Endodermal cell (in vitro differentiated cells): ENCODE measurements at regions not wholly inside any gene's neighbourhood (a gene's known extent, or its start where the extent isn't known, plus 50 kb on each side); places are given as distances from the start of the nearest gene placed in this dataset.

Source experiments
- DNase-seq: peaks from one replicate; pipeline ENCODE4 v3.0.0-alpha.2; 2017
- H3K27ac ChIP-seq: 2 replicates; pipeline ENCODE4 v1.5.1; 2013; ENCODE audit warnings: mild to moderate bottlenecking, low read depth, low read length, moderate library complexity
- H3K27me3 ChIP-seq: 2 replicates; pipeline ENCODE4 v1.6.1; 2013; ENCODE audit warnings: mild to moderate bottlenecking, low read length, moderate library complexity; ENCODE audit not compliant: insufficient read depth, control insufficient read depth, poor library complexity, severe bottlenecking
- H3K36me3 ChIP-seq: 2 replicates; pipeline ENCODE4 v1.7.0; 2013; ENCODE audit warnings: mild to moderate bottlenecking, low read length, moderate library complexity; ENCODE audit not compliant: control insufficient read depth, insufficient read depth
- H3K4me1 ChIP-seq: one replicate; pipeline ENCODE4 v1.7.0; 2013; ENCODE audit warnings: low read length; ENCODE audit not compliant: control insufficient read depth, insufficient read depth
- H3K4me3 ChIP-seq: 2 replicates; pipeline ENCODE4 v1.5.1; 2013; ENCODE audit warnings: mild to moderate bottlenecking, low read length, moderate library complexity
- H3K9ac ChIP-seq: 2 replicates; pipeline ENCODE4 v1.6.1; 2013; ENCODE audit warnings: mild to moderate bottlenecking, low read length, moderate library complexity; ENCODE audit not compliant: poor library complexity, severe bottlenecking; ENCODE audit errors: extremely low read depth
- H3K9me3 ChIP-seq: 2 replicates; pipeline ENCODE4 v1.6.1; 2013; ENCODE audit warnings: mild to moderate bottlenecking, low read length, moderate library complexity; ENCODE audit not compliant: control insufficient read depth
- H3K27ac Mint-ChIP-seq: 2 replicates; pipeline ENCODE4 v1.8.0; 2020; ENCODE audit warnings: mixed read lengths
- H3K27me3 Mint-ChIP-seq: 2 replicates; pipeline ENCODE4 v1.8.0; 2021; ENCODE audit warnings: mild to moderate bottlenecking, mixed read lengths; ENCODE audit not compliant: insufficient read depth
- H3K36me3 Mint-ChIP-seq: 2 replicates; pipeline ENCODE4 v1.8.0; 2020; ENCODE audit warnings: low read depth, mixed read lengths
- H3K4me1 Mint-ChIP-seq: 2 replicates; pipeline ENCODE4 v1.8.0; 2020; ENCODE audit warnings: mixed read lengths
- H3K4me3 Mint-ChIP-seq: 2 replicates; pipeline ENCODE4 v1.8.0; 2020; ENCODE audit warnings: mild to moderate bottlenecking, moderate library complexity, mixed read lengths
- H3K9me3 Mint-ChIP-seq: 2 replicates; pipeline ENCODE4 v1.8.0; 2020; ENCODE audit warnings: mild to moderate bottlenecking, mixed read lengths
- WGBS, 2 experiments: methylation state at CpG; one replicate each; pipeline versions ENCODE4 v1.1.5 to v1.1.7; 2013; ENCODE audit warnings: missing lambda C conversion rate in 2 of 2, mixed read lengths in 1 of 2; ENCODE audit not compliant: insufficient coverage in 1 of 2, insufficient read length in 1 of 2; 5-methylcytosine and 5-hydroxymethylcytosine counted together
- TF ChIP-seq, protein P1 (sequence below): fragments of 200-600 bp; sonication (generic); conservative IDR thresholded peaks from 2 replicates; pipeline ENCODE4 v1.5.0; 2021; ENCODE audit warnings: antibody characterized with exemption, mild to moderate bottlenecking

DNA sequence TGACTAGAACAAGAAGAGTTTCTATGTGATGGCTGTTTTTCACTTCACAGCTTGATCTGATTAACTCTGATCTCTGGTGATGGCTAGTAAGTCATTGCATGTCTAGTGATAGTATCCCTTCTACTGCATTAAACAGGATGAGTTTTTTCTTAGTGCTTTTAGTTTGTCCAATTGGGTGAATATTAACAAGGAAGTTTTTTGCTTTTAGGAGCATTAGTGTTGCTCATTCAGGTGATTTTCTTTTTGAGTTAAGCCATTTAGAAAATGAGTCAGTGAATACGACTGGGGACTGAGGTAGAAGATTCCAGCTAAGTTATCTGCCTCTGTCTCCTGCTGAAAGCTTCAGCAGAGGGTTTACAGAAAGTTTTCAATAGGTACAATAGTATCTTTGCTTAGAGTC is 306.7 kb downstream of the PIK3C3 start:
- Mint-ChIP-seq H3K36me3 (no peaks in the 10 kb centered on the region), H3K4me1 (peaks cover 10% of the 10 kb centered on the region), H3K9me3 (no peaks in the 10 kb centered on the region), H3K27ac (no peak overlapping the region), H3K27me3 (no peaks in the 10 kb centered on the region), H3K4me3 (no peak overlapping the region)
- no peak overlapping the region for H3K9ac ChIP-seq
- peaks cover 3% of the 10 kb centered on the region for H3K4me1 ChIP-seq
- no peak overlapping the region for H3K27ac ChIP-seq
- no peaks in the 10 kb centered on the region for H3K27me3 ChIP-seq
- 91 to 100% methylated on average over 1 of the region's 1 CpG for WGBS, 2 experiments
- no peaks in the 10 kb centered on the region for H3K36me3 ChIP-seq
- H3K4me3 ChIP-seq = no peak overlapping the region
- TF ChIP-seq, protein P1, sequence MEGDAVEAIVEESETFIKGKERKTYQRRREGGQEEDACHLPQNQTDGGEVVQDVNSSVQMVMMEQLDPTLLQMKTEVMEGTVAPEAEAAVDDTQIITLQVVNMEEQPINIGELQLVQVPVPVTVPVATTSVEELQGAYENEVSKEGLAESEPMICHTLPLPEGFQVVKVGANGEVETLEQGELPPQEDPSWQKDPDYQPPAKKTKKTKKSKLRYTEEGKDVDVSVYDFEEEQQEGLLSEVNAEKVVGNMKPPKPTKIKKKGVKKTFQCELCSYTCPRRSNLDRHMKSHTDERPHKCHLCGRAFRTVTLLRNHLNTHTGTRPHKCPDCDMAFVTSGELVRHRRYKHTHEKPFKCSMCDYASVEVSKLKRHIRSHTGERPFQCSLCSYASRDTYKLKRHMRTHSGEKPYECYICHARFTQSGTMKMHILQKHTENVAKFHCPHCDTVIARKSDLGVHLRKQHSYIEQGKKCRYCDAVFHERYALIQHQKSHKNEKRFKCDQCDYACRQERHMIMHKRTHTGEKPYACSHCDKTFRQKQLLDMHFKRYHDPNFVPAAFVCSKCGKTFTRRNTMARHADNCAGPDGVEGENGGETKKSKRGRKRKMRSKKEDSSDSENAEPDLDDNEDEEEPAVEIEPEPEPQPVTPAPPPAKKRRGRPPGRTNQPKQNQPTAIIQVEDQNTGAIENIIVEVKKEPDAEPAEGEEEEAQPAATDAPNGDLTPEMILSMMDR = no peak
- H3K9me3 ChIP-seq = no peaks in the 10 kb centered on the region
- DNase-seq = no peak

DNA sequence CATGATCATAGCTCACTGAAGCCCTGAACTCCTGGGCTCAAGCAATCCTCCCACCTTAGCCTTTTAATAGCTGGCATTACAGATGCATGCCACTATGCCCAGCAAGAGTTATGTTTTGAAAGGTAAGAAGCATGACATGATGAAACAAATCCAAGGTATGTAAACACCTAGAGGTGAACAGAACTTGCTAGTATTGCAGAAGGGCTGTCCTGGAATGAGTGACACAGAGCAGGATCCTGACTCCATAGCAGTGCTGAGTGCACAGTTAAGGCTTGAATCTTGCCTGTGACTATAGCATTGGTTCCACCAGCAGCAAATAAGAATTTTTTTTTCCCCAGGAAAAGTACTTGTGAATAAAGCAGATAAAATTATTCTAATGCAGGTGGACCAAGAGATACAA is 309.5 kb downstream of the PIK3C3 start:
- Mint-ChIP-seq H3K4me3 (no peak overlapping the region), H3K27me3 (no peaks in the 10 kb centered on the region), H3K9me3 (no peaks in the 10 kb centered on the region), H3K4me1 (peaks cover 4% of the 10 kb centered on the region), H3K27ac (no peak overlapping the region), H3K36me3 (no peaks in the 10 kb centered on the region)
- no peaks in the 10 kb centered on the region for H3K27me3 ChIP-seq
- H3K27ac ChIP-seq = no peak overlapping the region
- TF ChIP-seq, protein P1 = no peak
- no peak overlapping the region for H3K9ac ChIP-seq
- H3K4me1 ChIP-seq = no peaks in the 10 kb centered on the region
- H3K9me3 ChIP-seq = no peaks in the 10 kb centered on the region
- no peaks in the 10 kb centered on the region for H3K36me3 ChIP-seq
- no peak for DNase-seq
- no peak overlapping the region for H3K4me3 ChIP-seq

DNA sequence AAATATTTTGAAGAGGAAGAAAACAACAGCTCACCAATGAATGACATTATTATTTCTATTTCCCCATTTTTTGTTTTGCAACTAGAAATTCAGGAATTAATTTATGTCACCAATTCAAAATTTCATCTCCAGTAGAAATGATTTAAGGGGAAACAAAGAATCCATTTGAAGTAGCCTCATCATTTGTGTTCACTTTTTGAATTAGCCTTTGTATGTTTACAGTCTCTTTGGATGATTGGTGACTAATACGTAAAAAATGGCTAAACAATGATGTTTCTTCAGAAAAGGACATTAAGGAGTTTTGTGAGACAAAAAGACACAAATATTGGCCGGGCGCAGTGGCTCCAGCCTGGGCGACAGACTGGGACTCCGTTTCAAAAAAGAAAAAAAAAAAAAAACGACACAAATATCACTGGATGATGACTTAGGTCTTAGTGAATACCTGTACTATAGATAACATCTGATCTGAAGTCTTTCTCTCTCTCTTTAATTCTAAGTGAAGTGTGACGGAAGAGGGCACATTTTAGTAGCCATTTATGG is 313.2 kb downstream of the PIK3C3 start:
- H3K9me3 ChIP-seq = no peaks in the 10 kb centered on the region

More for the DNA sequence above, 313.2 kb downstream of the PIK3C3 start:
- Mint-ChIP-seq H3K4me1 (no peaks in the 10 kb centered on the region), H3K9me3 (no peaks in the 10 kb centered on the region), H3K27me3 (no peaks in the 10 kb centered on the region), H3K27ac (no peak overlapping the region), H3K4me3 (no peak overlapping the region), H3K36me3 (no peaks in the 10 kb centered on the region)
- H3K4me1 ChIP-seq = no peaks in the 10 kb centered on the region
- H3K9ac ChIP-seq = no peak overlapping the region
- WGBS, 2 experiments = 91% methylated on average over 5 to 6 of the region's 7 CpGs
- TF ChIP-seq, protein P1 = no peak
- no peak overlapping the region for H3K27ac ChIP-seq
- H3K36me3 ChIP-seq = no peaks in the 10 kb centered on the region
- no peak overlapping the region for H3K4me3 ChIP-seq
- H3K27me3 ChIP-seq = no peaks in the 10 kb centered on the region
- DNase-seq = no peak
